ENCODE measurements at regions not wholly inside any gene's neighbourhood (a gene's known extent, or its start where the extent isn't known, plus 50 kb on each side); places are given as distances from the start of the nearest gene placed in this dataset.

DNA sequence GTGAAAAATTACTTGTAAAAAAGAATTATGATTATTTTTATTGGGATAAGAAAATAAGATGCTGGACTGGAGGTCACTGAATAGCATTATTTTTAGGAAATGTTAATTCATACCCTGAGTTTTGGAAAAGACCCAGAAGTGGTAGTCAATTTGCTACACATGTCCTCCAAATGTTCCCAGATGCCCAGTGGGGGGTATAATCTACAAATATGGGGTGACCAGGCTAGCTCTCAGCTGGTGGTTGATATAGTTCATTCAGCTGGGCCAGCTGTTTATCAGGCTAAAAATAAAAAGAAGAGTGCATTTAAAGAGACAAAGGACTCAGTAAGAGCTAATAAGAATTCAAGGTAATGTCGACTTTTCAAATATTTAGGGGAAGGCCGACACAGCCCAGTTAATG, 402.0 kb upstream of the GOLIM4 start:
- no peak overlapping the region for H3K9ac ChIP-seq (ENCODE audit: low read depth, low read length)
- H3K9me1 ChIP-seq (ENCODE audit: insufficient read depth, low read length), result no peaks in the 10 kb centered on the region
- H3K18ac ChIP-seq (ENCODE audit: low read depth, low read length), result no peak overlapping the region
- H2AK5ac ChIP-seq (ENCODE audit: low read depth, low read length), result no peak overlapping the region
- dilution Hi-C loops (cut with HindIII; ENCODE audit: low sequenced_read_pairs, unreplicated experiment) (no loop called here), intact Hi-C loops (cut with micrococcal nuclease) (no loop called here), in situ Hi-C loops (cut with MboI; ENCODE audit: low sequenced_read_pairs) (no loop called here)
- no peak overlapping the region for H4K5ac ChIP-seq (ENCODE audit: low read depth, low read length)
- H3K14ac ChIP-seq (replicated peaks; ENCODE audit: low read depth, low read length), result no peak overlapping the region
- H2AK9ac ChIP-seq (replicated peaks; ENCODE audit: low read depth, low read length, poor library complexity), result no peak overlapping the region
- no TSS peak for BruUV-seq (replicated peaks)
- TF ChIP-seq RAD21 (IDR thresholded peaks at IDR 0.05; ENCODE audit: low read length) (no peak), RFX5 (IDR thresholded peaks at IDR 0.05; ENCODE audit: low read depth, low read length) (no peak), MXI1 (IDR thresholded peaks at IDR 0.05; ENCODE audit: borderline replicate concordance, low read depth, low read length) (no peak), BHLHE40 (IDR thresholded peaks at IDR 0.05; ENCODE audit: low read depth, low read length) (no peak), CHD1 (IDR thresholded peaks at IDR 0.05; ENCODE audit: low read depth, low read length) (no peak), CEBPB (IDR thresholded peaks at IDR 0.05; ENCODE audit: low read depth, low read length) (no peak), NFE2L2 (IDR thresholded peaks at IDR 0.05; ENCODE audit: low read depth, low read length) (no peak), RCOR1 (IDR thresholded peaks at IDR 0.05; ENCODE audit: insufficient replicate concordance, low read length) (no peak), FOS (IDR thresholded peaks at IDR 0.05; ENCODE audit: low read depth, low read length) (no peak), POLR2A (IDR thresholded peaks at IDR 0.05; ENCODE audit: low read depth, low read length) (no peak), MAZ (IDR thresholded peaks at IDR 0.05; ENCODE audit: borderline replicate concordance, low read depth, low read length) (no peak), SMC3 (IDR thresholded peaks at IDR 0.05; ENCODE audit: low read depth, low read length) (no peak)
- TF ChIP-seq, protein P1, sequence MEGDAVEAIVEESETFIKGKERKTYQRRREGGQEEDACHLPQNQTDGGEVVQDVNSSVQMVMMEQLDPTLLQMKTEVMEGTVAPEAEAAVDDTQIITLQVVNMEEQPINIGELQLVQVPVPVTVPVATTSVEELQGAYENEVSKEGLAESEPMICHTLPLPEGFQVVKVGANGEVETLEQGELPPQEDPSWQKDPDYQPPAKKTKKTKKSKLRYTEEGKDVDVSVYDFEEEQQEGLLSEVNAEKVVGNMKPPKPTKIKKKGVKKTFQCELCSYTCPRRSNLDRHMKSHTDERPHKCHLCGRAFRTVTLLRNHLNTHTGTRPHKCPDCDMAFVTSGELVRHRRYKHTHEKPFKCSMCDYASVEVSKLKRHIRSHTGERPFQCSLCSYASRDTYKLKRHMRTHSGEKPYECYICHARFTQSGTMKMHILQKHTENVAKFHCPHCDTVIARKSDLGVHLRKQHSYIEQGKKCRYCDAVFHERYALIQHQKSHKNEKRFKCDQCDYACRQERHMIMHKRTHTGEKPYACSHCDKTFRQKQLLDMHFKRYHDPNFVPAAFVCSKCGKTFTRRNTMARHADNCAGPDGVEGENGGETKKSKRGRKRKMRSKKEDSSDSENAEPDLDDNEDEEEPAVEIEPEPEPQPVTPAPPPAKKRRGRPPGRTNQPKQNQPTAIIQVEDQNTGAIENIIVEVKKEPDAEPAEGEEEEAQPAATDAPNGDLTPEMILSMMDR (conservative IDR thresholded peaks at IDR 0.05; ENCODE audit: low read depth, low read length), result no peak
- TF ChIP-seq, protein P2, sequence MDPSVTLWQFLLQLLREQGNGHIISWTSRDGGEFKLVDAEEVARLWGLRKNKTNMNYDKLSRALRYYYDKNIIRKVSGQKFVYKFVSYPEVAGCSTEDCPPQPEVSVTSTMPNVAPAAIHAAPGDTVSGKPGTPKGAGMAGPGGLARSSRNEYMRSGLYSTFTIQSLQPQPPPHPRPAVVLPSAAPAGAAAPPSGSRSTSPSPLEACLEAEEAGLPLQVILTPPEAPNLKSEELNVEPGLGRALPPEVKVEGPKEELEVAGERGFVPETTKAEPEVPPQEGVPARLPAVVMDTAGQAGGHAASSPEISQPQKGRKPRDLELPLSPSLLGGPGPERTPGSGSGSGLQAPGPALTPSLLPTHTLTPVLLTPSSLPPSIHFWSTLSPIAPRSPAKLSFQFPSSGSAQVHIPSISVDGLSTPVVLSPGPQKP (IDR thresholded peaks at IDR 0.05; ENCODE audit: borderline replicate concordance, low read depth, low read length), result no peak
- no peaks in the 10 kb centered on the region for H3K36me3 ChIP-seq (ENCODE audit: control insufficient read depth, insufficient read depth, low read length)
- H2BK20ac ChIP-seq (ENCODE audit: low read depth, low read length), result no peak overlapping the region
- H3K4me3 ChIP-seq (ENCODE audit: insufficient read depth, low read depth, low read length), result no peak overlapping the region
- ChIA-PET CTCF (interaction anchor here (1.8 kb wide), 1 partner anchor 349 kb away, joined by 6 read pairs; no protein-coding TSS in a partner anchor), POLR2A (ENCODE audit: unreplicated experiment) (no interaction called here)
- H3K79me1 ChIP-seq (ENCODE audit: low read depth in 1 of 2, low read length in 2 of 2), result no peaks in the 10 kb centered on the region
- H3K4ac ChIP-seq (ENCODE audit: low read depth, low read length), result no peak overlapping the region
- no peaks in the 10 kb centered on the region for H4K20me1 ChIP-seq (ENCODE audit: insufficient read depth, low read length)
- H4K8ac ChIP-seq (ENCODE audit: low read depth in 2 of 2, low read length in 2 of 2), result no peak overlapping the region
- H3K4me2 ChIP-seq (ENCODE audit: low read depth, low read length), result no peak overlapping the region
- no peak overlapping the region for H3K27ac ChIP-seq (ENCODE audit: insufficient read depth, low read length)
- H3K23ac ChIP-seq (ENCODE audit: low read depth, low read length), result no peak overlapping the region
- H3K4me1 ChIP-seq (ENCODE audit: control insufficient read depth, insufficient read depth, low read length), result no peaks in the 10 kb centered on the region
- WGBS, 2 experiments (ENCODE audit: extremely low coverage in 2 of 2, insufficient read length in 1 of 2), result no CpG with 5 or more reads among the region's 2 CpGs
- H3K9me3 ChIP-seq (ENCODE audit: control insufficient read depth, insufficient read depth, low read length), result no peaks in the 10 kb centered on the region
- no peak overlapping the region for H2AFZ ChIP-seq (replicated peaks; ENCODE audit: low read length, poor library complexity)
- DNase-seq (no peak), ATAC-seq (ENCODE audit: low read depth) (no peak)
- H4K91ac ChIP-seq (ENCODE audit: insufficient read depth, low read depth, low read length), result no peak overlapping the region
- H2BK120ac ChIP-seq (ENCODE audit: low read depth, low read length), result no peak overlapping the region
- H3K56ac ChIP-seq (ENCODE audit: extremely low read depth, insufficient read depth, low read length), result no peak overlapping the region
- no peak overlapping the region for H2BK15ac ChIP-seq (ENCODE audit: low read depth, low read length)
- H2BK5ac ChIP-seq (ENCODE audit: low read depth, low read length, poor library complexity, severe bottlenecking), result no peak overlapping the region
- H3K27me3 ChIP-seq (ENCODE audit: control insufficient read depth, insufficient read depth, low read length), result no peaks in the 10 kb centered on the region
